Stomach (tissue), 4 donors: ENCODE measurements at regions not wholly inside any gene's neighbourhood (a gene's known extent, or its start where the extent isn't known, plus 50 kb on each side); places are given as distances from the start of the nearest gene placed in this dataset.

Experiments
- CTCF ChIP-seq, 7 experiments: fragments of 450-650 bp in 4 of 7; fragments of 200-600 bp in 3 of 7; sonication (generic) in 3 of 7; IDR thresholded peaks; one replicate each; pipeline ENCODE4 v1.5.1; 2016 to 2019; ENCODE audit warnings: antibody characterized with exemption in 7 of 7, control low read depth in 2 of 7, mild to moderate bottlenecking in 1 of 7
- EP300 ChIP-seq: sonication (generic); formaldehyde crosslinking; IDR thresholded peaks from one replicate; pipeline ENCODE4 v1.6.1; 2017; ENCODE audit warnings: antibody characterized with exemption
- POLR2A ChIP-seq, 4 donors: fragments of 450-650 bp; IDR thresholded peaks; one replicate each; pipeline ENCODE4 v1.6.1; 2016; ENCODE audit warnings: antibody characterized with exemption in 4 of 4, control low read depth in 2 of 4, mild to moderate bottlenecking in 1 of 4, moderate library complexity in 1 of 4
- POLR2AphosphoS5 ChIP-seq, 3 donors: sonication (generic); formaldehyde crosslinking; IDR thresholded peaks; one replicate each; pipeline ENCODE4 v1.6.1; 2016; ENCODE audit warnings: antibody characterized with exemption in 3 of 3

- TF ChIP-seq CTCF (IDR thresholded peaks at IDR 0.05) (no peak), POLR2A (IDR thresholded peaks at IDR 0.05) (no peak), EP300 (no peak), POLR2AphosphoS5 (IDR thresholded peaks at IDR 0.05) (no peak)
Observed at GRCh38 chr1:96918406-96918805, 196.8 kb downstream of the PTBP2 start.
